Left colon (tissue), 2 donors: ENCODE measurements at regions not wholly inside any gene's neighbourhood (a gene's known extent, or its start where the extent isn't known, plus 50 kb on each side); places are given as distances from the start of the nearest gene placed in this dataset.

Experiments
- ATAC-seq: fragments of 200-7000 bp; cut with Tn5 transposase; one replicate; pipeline ENCODE4 v1.9.1; 2020; ENCODE audit warnings: mild to moderate bottlenecking, moderate library complexity
- DNase-seq, 2 donors: peaks; one replicate each; pipeline ENCODE4 v3.0.0-alpha.2; 2020
- intact Hi-C, 2 donors: fragments of 100-400 bp; cut with DNase I in 1 of 2; cut with micrococcal nuclease in 1 of 2; formaldehyde crosslinking; loops; one replicate each; pipeline versions ENCODE4 v1.11.2 to v1.14.0; 2022; cut with DNase I, micrococcal nuclease
- donor health status: DM: no; HTN: no; CAD: no.
- donor health status: DM: yes; HTN: yes; CAD: no.

DNA sequence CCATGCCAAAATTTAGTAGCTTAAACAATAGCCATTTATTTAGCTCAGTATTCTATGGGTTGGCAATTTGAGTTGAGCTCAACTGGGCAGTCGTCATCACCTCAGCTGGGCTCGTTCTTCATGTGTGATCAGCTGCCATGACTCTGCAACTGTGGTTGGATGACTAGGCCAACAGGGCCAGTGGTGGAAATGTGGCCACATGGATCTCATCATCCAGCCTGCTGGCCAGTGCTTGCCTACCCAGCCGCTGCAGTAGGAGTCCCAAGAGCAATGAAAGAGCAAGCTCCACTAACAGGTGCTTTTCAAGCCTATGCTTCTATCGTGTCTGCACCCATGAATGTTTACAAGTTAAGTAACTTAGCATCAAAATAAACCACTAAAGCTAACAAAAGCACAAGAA, 158.0 kb downstream of the ATPSCKMT start:
- intact Hi-C loops, result no loop called here
- DNase-seq (no peak), ATAC-seq (no peak)

DNA sequence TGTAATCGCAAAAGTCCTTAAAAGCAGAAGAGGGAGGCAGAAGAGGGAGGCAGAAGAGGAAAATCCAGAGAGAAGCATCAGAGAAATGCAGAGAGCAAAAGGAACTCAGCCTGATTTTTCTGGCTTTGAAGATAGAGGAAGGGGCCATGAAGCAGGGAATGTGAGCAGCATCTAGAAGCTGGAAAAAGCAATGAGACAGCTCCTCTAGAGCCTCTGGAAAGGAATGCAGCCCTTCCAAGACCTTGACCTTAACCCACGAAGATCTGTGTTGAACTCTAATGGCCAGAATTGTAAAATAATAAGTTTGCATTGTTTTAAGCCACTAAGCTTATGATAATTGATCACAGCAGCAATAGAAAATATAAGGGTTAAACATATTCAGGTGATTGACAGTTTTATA, 159.6 kb downstream of the ATPSCKMT start:
- intact Hi-C loops, result no loop called here
- ATAC-seq (no peak), DNase-seq (no peak)

DNA sequence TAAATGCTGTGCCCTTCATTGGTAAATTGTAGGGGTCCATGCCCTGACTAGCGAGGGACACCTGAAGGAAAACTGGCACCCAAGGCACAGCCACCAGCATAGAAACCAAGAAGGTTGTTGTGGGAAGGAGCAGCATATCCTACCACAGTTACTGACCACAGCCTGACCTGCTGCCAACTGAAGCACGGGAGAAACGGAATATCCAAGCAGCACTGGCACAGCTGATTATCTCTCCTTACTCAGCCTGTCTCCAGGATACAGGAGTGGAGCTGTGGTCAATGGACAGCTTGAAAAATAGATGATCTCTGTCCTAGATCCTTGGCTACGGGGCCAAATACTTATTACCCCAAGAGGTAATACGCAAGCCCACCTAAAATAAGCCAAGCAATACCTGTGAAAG, 164.5 kb downstream of the ATPSCKMT start:
- intact Hi-C loops, result no loop called here
- DNase-seq (no peak), ATAC-seq (no peak)

DNA sequence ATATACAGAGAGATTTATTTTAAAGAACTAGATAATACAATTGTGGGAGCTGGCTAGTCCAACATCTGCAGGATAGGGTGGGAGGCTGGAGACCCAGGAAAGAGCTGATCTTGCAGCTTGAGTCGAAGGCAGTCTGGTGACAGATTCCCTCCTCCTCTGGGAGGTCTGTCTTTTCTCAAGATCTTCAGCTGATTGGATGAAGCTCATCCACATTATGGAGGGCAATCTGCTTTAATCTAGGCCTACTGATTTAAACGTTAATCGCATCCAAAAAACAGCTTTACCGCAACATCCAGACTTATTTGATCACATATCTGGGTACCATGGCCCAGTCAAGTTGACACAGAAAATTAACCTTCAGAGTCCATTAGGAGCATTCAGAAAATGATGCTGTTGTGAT, 168.1 kb downstream of the ATPSCKMT start:
- intact Hi-C loops, result no loop called here
- ATAC-seq, result no peak

DNA sequence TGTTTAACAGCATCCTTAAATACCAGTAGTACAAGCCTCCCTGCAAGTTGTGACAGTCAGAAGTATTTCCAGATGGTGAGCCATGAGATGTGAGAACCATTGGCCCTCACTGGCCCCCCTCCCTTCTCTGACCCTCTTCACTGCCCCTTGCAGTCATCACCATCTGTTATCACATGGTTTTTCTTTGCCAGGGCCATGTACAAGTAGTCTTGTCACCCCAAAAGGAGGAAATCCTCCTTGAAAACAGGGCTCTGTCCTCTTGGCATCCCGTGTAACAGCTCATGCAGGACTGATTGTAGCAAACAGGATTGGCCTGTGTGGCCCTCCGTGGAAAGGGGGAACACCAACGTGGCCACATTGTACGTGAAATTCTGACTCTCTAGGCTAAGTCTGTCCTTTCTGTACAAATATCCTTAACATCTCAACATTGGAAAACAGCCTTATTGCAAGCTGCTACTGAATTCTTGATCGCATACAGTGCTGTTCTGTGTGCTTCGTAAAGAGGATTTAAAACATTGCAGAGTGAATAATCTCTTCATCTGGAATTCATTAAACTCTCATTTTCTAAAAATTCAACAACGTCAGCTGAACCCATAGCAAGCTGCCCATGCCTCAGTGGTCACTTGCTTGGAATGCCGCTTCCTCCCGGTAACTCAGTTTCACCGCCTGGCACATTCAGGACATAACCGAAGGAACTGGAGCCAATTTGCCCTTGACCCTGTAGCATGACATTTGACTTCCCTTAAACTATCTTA, 171.7 kb downstream of the ATPSCKMT start:
- DNase-seq (no peak), ATAC-seq (no peak)
- intact Hi-C loops, result no loop called here

More for the DNA sequence above, 168.1 kb downstream of the ATPSCKMT start:
- no peak for DNase-seq

DNA sequence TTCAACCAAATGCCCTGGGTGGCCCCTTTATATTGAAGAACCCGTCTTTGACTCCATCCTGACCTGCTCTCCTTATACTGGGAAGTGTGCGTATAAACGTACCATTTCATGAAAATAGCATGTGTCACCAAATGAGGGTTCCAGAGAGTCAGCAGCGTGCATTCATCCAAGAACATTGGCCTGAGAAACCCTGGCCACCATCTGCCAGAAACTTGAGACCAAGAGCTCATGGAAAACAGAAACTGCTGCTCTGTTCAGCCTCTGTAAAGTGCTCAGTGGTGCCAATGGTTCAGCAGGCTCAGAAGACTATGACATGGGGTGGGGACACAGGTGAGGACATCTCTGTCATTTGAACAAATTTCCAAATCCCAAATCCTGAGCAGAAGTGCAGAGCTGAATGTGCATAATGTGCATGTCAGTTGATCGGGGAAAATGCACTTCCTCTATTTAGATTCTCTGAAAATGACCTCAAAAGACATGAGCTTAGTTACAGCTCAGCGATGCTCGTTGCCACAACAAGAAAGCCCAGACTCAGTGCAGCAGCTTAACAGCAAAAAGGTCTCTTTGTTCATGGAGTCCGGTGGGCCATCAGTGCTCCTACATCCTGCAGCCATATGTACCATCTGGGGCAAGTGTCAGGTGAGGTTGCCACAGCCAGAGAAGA, 176.1 kb downstream of the ATPSCKMT start:
- intact Hi-C loops, result no loop called here
- DNase-seq, result no peak
- no peak for ATAC-seq

DNA sequence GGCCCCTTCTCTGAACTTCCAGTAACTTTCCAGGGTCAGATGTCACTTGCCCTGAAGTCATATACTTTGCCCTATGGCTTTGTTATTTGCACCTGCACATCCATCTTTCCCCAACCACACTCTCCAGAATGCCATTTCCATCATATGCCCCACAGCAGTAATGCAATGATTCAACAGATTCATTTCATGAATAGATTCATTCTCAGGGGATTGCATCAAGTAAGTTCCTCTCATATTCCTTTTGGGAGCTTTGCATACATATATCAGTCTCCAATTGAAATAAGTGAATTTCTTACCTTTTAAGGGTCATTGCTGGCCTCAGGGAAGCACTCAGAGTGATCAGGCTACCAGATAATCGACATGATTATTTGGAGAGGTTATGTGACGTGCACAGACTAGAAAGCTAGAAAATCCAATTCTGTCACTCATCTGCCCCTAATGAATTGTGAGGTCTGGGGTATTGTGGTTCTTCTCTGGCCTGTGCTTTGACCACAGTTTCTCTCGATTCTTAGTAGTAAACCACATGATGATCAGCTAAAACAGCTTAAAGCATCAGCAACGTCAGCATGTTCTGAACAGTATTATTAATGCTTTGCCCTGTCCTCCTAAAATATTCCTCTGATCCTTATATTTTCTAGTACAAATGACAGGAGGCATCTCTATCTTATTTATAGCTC, 179.9 kb downstream of the ATPSCKMT start:
- no peak for ATAC-seq
- no peak for DNase-seq
- intact Hi-C loops, result no loop called here

DNA sequence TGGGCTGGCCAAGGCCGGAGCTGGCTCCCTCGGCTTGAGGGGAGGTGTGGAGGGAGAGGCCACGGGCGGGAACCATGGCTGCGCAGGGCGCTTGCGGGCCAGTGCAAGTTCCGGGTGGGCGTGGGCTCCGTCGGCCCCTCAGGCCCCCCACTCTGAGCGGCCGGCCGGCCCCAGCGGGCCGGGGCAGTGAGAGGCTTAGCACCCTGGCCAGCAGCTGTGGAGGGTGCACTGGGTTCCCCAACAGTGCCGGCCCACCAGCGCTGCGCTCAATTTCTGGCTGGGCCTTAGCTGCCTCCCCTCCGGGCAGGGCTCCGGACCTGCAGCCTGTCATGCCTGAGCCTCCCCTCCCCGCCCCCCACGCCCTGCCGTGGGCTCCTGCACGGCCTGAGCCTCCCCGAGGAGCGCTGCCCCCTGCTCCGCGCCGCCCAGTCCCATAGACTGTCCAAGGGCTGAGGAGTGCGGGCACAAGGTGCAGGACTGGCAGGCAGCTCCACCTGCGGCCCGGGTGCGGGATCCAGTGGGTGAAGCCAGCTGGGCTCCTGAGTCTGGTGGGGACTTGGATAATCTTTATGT, 184.2 kb downstream of the ATPSCKMT start:
- ATAC-seq (no peak), DNase-seq (no peak)
- intact Hi-C loops, result no loop called here

DNA sequence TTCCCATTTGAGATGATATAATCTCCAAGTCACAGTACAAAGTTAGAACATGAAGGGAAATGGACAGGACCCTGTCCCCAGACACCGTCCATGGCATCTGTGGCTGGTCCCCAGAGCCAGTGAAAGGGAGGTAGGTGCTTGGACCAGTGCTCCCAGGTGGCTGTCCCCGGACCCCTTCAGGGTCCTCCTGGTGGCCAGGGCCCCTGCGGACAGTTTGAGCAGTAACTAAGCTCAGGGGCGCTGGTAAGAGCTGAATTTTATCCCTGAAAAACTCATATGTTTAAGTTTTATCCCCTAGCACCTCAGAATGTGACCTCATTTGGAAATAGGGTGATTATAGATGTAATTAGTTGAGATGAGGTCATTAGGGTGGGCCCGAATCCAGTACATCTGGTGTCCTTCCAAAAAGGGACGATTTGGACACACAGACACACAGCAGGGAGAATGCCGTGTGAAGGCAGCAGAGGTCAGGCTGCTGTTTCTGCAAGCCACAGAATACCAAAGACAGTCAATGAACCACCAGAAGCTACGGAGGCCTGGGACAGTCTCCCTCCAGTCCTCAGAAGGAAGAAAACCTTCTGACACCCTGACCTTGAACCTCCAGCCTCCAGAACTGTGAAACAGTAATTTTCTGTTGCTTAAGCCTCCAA, 185.0 kb downstream of the ATPSCKMT start:
- no peak for DNase-seq
- intact Hi-C loops, result no loop called here
- no peak for ATAC-seq

DNA sequence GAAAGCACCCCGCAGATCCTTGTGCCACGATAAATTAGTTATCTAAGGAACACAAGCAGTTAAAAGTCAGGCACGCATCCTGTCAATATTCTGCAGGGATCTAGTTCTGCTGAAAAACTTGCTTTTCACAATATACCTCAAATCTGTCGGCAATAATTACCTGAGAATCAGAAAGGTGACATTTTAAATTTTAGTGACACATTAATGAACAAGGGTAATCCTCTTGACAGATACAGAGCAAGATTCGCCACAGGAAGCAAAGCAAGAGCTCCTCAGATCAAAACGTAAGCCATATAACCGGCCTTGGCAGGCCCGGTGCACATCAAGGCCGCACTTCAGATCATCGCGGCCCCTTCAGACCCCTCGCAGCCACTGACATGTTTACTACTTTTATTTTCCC, 185.7 kb downstream of the ATPSCKMT start:
- intact Hi-C loops, result no loop called here
- ATAC-seq (no peak), DNase-seq (no peak)

DNA sequence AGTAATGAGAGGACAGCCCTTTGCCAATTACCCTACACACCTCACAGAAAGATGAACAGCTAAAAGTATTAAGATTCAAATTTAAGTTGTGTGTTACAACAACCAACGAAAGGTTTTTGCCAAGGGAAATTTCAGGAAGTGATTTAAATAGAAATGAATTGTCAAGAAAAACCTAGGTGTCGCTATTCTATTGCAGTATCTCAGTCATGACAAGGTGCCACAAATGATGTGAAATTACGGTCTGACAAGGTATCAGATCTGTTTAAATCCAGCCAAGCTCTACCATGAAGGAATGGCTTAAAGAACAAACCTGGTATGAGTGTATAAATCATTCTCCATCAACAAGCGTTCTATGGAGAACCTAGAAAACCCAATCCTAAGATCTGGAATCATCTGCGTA, 189.7 kb downstream of the ATPSCKMT start:
- DNase-seq, result no peak
- intact Hi-C loops, result no loop called here

DNA sequence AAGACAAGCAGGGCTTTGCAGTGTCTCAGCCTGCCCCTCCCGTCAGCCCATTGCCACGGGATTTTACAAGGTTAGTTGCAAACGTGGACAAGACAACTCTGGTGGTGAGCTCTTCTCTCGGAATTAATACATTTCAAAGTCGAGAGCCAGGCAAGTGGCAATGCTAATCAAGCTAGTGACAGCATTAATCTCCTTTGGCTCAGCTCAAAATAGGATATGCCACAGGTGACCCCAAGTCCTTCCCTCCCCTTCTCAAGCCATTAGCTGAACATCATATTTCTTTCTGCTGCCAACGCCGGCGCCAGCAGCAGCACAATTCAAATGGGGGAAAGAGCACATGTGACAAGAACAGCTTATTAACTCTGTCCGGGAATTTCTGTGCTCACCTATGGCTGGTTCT, 190.1 kb downstream of the ATPSCKMT start:
- DNase-seq, result no peak
- intact Hi-C loops, result no loop called here
- no peak for ATAC-seq

More for the DNA sequence above, 189.7 kb downstream of the ATPSCKMT start:
- ATAC-seq, result no peak

DNA sequence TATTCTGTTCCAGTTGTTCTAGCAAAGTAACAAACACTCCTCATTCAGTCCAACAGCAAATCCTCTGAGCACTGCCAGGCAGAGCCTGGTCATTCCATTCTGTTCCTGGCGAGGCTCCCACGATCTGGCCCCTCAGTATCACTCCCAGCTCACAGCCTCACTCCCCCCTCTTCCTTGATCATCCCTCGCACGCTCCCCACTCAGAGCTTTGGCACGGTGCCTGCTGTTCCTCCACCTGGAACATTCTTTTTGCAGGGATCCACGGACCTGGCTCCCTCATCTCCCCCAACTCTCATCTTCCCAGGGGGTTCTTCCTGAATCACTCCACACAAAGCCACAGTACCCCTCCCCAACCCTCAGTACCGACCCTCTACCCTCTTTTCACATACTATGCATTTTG, 192.3 kb downstream of the ATPSCKMT start:
- DNase-seq, result no peak
- no peak for ATAC-seq
- intact Hi-C loops, result no loop called here

DNA sequence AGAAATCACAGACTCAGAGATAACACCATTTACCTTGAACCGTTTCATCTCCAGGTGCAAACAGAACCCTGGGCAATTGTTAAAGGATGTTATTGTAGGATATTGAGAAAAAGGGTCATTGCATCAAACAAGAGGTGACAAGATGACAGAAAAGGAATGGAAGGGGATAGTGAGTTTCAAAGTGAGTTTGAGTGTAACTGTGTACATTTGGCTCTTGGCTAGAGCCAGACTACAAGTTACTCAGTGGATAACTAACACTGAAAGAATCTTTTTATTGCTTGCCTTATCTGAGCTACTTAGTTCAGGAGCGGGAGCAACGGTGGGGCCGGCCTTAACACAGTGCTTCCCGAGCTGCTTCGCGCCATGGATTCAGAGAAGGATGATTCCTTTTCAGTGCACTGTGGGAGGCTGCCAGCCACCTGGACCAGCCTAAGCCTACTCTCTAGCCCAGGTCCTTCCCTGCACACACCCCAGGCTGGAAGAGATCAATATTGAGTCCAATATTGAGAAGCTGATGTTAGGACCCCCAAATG, 193.4 kb downstream of the ATPSCKMT start:
- intact Hi-C loops, result no loop called here
- ATAC-seq (no peak), DNase-seq (no peak)

DNA sequence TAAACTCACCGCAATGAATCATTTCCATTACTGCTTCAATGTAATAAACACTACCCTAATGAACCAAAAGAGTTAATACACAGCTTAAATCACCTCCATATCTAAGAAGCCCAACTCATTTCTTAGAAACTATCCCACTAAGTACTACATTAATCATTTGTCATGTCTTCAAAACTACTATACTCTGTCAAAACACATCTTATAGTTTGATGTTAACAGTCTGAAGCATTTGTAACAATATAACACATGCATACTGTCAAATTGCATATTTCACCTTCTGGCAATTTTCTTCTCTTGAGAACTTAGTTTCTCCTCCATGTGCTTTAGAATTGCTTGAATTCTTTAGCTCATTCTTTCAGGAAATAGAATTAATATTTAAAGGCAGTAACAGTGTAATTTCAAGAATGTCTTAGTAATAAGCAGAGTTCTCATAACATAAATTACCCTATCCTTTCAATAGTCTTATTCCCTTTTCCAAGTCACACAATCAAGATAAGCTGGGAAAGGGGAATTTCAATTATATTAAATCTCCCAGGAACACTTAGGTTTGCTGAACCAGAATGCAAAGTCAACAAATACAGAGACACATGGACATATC, 199.7 kb downstream of the ATPSCKMT start:
- ATAC-seq (no peak), DNase-seq (no peak)
- intact Hi-C loops, result no loop called here

DNA sequence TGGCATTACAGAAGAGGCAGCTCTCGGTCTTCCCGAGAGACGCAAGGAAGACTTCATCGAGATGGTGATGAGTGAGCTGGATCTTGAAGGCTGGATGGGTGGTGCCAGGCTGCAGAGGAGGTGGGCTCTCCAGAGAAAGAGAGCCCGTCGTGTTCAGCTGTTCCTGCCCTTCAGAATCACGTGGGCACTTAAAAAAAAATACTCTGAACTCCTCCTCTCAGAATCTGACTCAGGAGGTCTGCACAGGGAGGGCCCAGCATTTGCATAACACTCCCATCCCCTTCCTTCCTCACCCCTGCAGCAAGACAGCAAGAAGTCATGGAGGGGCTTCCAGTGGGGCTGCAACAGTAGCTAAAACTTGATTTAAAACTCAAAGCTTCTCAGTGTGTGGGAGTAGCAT, 203.0 kb downstream of the ATPSCKMT start:
- no peak for DNase-seq
- intact Hi-C loops, result no loop called here
- ATAC-seq, result no peak

DNA sequence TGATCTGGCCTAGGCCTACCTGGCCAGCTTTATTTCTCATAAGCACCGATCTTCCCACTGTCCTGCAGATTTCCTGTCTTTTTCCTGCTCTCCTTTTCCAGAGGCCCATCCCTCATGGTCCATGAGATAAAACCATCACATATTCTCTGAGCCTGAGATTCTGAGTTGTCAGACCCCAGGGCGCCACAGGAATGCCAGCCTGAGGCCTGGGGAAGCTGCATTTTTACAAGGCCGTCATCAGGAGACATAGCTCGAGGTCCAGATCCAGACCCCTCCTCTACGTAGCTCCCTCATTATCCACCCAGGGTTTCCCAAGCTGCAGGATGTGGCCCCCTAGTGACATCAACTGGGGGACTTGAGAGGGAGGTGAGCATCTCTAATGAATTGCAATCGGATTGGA, 204.3 kb downstream of the ATPSCKMT start:
- DNase-seq (no peak), ATAC-seq (no peak)
- intact Hi-C loops, result no loop called here

DNA sequence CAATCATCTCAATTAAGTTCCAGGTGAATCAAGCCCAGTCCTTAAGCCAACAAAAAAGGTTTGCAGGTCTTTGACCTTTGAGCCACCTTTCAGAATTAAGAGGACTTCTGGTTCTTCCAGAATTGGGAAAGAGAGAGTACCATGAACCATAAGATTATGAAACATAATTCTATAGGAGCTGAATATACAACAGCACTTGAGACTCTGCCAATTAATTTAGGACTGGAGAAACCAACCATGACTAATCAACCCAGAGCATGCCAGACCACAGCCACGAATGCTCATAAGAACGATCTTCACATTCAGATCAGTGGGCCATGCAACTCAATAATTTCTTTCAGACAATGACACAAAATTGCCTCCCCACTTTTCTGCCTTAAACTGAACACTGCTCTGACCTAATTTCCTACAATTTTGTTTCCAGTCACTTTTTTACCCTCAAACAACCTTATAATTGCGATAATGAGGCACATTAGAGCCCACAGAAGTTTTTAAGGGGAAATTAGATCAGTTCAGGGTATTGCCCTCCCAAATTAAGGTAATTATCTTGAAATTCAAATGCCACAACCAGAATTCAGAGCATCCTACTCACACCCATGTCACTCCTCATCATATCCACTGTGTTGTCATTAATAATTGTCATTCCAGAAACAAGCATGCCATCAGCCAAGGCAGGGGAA, 213.4 kb downstream of the ATPSCKMT start:
- DNase-seq (no peak), ATAC-seq (no peak)
- intact Hi-C loops, result no loop called here
